Epidermal melanocyte (primary cell): ENCODE measurements at regions not wholly inside any gene's neighbourhood (a gene's known extent, or its start where the extent isn't known, plus 50 kb on each side); places are given as distances from the start of the nearest gene placed in this dataset.

Source experiments
- DNase-seq: peaks from one replicate; pipeline ENCODE4 v3.0.0; 2011; ENCODE audit warnings: low spot score; ENCODE audit not compliant: insufficient read length

DNA sequence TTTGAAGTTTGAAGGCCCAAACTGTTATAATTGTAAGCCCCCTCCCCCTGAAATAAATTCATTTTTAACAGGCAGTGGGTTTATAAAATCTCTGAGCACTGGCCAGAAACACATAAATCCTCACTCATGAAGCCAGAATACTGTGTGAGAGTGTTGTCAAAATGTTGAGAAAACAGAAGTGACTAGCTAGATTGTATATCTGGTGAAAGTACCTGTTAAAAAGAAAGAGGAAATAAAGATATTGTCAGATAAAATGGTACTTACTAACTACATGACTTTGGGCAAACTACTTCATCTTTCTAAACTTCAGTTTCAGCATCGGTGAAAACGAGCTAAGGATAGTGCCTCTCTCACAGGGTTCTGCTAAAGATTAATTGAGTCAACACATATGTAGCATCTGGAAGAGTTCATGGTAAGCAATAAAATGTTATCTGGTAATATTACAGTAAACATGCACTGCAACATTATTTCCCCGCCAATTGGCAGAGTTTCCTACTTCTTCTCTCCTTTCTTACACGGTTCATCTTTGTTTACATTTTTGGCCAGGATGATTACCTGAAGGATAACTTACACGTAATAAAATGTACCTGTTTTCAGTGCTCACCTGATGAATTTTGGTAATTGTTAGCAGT is 202.5 kb upstream of the CHRM2 start:
- no peak for DNase-seq

DNA sequence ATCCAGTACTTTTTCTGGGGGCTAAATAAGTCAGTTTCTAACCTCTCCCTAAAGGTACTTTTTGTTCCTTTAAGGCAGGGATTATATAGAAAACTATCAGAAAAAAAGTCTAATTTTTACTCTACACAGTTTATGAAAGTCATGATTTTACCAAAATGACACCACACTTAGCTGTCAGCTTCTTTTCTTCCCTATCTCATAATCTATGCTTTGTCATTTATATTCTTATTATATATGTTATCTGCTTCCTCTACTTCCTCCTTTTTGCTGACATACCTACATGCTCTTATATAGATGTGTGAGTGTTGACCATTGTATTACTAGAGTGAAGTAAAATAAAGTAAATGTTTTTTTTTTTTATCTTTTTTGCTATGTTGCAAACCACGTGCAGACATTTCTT is 203.9 kb upstream of the CHRM2 start:
- no peak for DNase-seq

DNA sequence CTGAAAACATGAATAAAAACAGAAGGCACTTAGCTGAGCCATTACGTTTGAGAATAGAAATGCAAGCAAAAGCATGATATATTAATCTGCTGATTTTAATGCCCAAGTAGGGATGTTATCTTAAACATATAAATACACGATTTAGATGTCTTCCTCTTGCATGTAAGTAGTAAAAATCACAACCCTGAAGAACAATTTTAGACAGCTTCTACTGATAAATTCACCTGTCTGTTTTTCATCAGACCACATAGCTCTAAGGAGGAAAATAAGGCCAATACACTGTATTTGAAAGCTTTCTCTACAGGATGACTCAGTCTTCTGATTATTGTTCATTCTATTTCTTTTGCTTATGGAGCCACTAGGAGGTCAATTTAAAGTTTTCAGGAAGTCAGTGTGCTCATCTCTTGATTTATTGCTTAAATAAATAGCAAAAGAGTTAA is 210.9 kb upstream of the CHRM2 start:
- no peak for DNase-seq

DNA sequence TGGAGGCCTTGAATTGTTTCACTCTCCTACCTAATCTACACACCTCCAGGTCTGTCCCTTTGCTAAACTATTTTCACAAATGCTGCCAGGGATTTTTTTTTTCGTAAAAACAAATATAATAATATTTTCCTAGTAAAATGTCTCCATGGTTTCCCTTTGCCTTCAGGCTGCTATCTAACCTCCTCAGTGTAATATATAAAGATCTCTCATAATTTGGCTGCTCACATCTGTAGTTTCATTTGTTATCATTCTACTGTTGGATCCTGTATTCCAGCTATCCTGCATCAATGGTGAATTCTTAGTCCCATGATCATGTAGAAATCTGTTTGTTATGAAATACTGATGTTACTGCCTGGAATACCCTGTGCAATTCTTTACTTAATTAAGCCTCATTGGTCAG is 211.9 kb upstream of the CHRM2 start:
- DNase-seq, result no peak

DNA sequence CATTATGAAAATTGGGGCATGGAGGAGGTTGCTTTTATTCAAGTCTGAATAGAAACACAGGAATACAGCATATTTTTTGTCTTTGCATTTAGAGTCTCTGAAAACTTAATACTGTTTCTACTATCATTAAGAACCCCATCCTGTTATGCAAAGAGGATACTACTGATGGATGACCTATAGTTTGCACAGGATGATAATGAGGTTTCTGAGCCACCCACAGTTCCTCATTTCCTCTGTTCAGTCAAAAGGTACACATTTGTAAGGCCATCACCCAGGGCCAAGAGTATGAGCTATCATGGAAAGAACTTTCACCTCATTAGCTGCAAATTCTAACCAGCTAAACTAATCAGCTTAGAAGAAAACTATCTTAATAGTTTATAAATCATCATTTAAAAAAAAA is 213.0 kb upstream of the CHRM2 start:
- DNase-seq, result no peak

DNA sequence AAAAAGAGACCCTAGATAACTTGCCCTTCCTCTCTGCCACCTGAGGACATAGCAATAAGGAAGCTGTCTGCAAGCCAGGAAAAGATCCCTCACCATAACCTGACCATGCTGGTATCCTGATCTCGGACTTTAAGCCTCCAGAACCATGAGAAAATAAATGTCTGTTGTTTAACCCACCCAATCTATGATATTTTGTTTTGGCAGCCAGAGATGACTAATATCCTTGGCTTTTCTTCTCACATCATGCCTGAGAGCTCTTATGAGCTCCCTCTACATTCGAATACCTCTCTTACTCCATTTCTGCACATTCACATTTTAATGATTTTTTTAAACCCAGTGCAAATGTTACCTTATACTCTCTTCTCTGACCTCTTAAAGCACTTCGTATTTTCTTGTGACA is 214.0 kb upstream of the CHRM2 start:
- no peak for DNase-seq

DNA sequence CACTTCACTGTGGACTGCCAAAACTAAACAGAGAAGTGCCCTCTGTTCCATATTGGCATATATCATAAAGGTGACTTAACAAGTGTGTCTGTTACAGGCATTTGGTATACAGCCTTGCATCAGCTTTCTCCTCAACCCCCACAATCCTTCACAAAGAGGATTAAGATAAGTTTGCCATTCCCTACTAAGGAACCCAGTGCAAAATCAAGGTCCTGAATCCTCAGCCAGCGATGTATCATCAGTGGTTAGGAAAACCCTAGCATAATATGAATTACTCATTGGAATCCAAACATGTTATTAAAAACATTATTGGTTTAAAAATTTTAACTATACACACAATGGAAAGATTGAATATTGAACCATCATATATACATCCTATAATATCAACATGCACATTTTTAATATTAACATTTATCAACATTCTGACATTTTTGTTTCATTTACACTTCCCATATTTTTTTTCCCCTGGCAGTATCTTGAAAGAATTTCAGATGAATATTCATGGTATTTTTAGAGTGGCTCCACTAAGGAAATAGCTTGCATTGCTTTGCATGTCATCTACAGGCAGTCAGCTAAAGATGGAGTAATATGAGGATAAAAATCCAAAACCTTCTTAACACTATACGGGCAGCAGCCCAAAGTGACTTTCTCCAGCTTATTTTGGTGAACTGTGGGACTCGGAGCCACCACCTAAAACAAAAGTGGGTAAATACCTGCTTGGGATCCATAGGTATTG is 215.6 kb upstream of the CHRM2 start:
- no peak for DNase-seq

DNA sequence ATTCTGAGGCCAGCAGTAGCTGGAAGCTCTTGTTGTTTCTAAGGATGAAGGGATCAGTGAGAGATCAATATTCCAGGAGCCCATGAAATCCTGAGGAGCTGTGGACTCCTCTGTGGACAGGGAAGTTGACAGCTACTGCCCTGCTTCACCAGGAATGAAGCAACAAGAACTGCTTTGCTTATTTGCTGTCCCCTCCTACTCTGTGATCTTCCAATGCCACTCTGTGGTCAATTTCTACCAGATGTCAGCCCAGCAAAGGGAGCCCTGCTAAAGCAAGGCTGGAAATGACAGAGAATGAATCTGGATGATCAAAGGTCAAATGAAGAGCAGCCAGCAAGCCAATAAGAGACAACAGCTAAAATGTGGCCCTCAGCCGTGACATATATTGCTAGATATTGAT is 227.5 kb upstream of the CHRM2 start:
- no peak for DNase-seq

DNA sequence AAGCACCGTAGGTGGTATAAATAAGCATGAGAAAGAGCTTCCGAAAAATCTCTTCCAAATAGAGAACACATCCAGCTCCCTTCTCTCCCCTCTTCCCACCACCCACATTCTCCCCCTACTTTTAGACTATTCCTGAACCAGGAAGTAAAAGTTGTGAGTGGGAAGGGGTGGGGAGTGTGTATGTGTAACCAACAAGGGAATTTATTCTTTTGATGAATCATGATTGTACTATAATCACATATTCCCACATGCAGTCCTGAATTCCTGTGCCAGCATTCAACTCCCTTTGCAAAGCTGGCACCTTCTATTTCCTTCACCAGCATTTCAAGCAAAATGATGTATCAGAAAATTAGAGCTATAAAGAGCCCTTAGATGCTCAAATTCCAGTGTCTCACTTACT is 230.6 kb upstream of the CHRM2 start:
- no peak for DNase-seq

DNA sequence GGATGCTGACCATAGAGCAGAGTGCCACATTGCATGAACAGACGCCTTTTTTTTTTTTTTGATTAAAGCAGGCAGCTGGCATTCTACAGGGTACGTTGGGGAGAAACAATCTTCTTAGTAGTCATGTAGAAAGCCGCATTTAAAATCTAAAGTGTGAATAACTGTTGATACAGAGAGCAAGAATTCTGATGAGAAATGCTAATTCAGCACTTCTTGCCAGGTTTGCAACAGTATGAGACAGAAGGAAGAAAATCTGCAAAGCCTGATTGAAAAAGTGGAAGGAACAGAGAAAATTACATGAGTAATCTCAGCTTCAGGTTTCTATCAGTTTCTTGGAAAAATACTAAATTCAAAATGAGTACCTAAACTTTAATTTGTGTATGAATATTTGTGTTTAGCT is 232.7 kb upstream of the CHRM2 start:
- DNase-seq, result no peak

DNA sequence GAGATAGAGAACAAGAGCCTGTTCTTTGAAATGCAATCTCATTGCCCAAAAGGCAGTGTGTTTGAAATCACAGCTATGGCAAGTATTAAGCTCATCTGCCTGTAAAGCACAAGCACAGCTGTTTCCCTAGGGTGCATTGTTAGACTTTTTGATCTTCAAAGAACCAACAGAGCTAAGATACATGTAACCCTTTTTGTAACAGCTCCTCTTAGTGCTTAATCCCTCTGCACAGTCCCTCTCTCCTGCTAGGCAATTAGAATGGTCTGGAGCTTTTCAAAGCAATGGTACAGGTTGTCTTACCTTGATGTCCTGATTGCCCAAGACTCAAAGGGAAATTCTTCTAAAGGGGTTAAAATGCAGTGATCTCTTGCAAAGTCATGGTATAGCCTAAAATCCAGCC is 249.6 kb upstream of the CHRM2 start:
- no peak for DNase-seq

DNA sequence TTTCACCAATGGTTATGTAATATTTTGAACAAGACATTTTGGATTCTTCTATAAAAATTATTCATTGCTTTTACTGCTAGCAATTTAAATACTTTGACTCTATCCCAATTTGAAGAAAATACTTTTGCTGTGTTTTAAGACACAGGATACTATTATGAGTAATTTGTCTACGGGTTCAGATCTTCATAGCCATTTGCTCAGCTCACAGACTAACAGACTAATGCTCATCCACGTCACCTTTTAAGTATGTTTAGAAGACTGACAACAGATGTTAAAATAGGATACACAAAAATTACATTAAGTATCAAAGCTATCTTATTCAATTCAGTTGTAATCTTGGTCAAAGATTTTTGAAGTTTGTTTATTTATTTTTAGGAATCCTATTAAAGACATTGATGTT is 251.3 kb upstream of the CHRM2 start:
- DNase-seq, result no peak

DNA sequence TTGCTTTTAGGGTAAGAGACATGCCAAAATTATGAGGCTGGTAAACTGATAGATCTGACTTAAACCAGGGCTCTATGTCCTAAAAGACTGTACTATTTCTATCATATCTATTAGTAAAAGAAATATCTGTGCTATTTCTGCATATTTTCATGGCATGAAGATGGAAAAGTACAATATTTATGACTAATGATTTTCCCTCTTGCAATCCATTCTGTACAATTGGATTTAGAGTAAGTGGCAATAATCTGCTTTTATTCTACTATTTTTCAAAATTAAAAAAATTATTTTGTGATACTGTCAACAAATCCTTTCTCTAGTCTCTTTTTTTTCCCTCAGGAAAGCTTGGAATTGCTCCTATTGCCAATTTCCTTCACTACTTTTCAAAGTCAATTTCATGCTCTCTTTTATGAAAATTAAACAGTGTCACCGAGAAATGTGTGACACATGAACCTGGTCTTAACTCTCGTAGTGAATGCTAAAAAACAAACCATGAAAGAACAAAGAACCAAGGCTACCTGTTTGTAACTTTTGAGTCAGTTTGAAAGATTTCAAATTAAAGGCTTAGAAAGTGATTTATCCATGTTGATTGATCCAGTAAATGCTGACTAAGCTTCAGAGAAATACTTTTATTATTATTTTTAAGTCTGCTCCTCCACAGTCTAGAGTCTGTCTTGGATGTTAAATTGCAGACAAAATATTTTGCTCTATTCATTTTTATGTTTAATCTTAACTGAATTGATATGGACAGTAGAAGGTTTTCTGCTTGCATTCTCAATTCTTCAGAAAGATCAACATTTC is 262.7 kb upstream of the CHRM2 start:
- DNase-seq, result no peak

DNA sequence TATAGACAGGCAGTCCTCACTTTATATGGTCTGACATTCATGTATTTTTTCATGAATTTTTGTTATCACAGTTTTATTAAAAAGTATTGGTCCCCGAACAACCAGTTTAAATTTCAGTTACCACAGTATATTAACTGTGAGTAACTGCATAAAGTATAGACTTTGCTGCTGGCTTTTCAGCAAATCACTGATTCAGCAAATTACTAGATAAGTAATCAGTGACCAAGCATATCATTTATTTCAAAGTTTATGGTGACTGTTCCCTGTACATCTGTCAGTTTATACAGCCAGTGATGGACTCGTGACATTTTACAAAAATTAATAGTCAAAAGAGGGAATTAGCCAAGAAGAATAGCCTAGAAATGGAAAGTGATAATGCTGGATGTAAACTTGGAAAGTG is 266.7 kb upstream of the CHRM2 start:
- DNase-seq, result no peak

DNA sequence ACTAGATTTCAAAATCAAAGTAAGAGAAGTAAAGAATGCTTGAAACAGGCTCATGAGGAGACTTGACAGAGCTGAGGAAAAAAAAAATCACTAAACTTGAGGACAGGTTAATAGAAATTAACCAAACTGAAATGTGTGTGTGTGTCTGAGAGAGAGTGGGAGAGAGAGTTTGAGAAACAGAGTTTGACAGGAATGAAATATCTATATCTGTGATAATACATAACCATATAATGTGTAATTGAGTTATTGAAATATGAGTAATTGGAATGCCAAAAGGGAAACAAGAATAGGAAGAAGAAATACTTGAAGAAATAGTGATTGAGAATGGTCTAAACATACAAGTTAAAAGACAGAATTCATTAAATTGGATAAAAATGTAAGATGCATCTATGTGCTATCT is 268.0 kb upstream of the CHRM2 start:
- DNase-seq, result no peak

DNA sequence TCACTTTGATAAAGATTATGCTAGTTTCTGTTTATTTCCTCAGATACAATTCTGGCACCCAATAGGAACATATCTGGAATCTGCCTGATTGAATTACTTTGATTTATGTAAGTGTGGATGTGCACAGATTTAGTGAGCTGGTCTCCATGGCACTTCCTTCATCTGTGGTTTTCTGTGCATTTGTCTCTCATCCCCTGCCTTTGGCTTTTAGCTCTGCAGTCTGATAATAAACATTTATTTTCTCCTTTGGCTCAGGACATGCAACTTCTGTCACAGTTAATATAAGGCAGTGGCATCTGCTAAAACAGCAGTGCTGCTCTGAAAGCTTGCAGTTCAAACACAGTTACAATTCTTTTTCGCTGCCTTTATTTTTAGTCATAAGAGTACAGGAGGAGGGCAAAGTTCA is 273.7 kb upstream of the CHRM2 start:
- DNase-seq, result no peak

DNA sequence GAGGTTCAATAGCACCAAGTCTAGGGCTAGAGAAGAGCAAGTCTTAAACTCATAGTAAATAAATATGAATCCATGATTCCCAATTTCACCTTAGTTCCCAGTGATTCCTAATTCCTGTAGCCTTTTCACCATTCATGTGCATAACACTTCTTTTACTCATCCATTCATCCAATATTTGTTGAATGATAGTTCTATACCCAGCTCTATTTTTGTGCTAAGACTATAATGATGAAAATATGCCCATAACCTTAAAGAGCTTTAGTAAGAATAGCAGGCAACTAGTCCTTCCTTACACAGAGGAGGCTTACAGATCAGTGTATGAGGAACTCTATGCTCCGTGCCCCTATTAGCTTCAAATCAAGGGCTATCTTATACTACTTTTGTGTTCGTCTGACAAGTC is 280.2 kb upstream of the CHRM2 start:
- DNase-seq, result no peak

DNA sequence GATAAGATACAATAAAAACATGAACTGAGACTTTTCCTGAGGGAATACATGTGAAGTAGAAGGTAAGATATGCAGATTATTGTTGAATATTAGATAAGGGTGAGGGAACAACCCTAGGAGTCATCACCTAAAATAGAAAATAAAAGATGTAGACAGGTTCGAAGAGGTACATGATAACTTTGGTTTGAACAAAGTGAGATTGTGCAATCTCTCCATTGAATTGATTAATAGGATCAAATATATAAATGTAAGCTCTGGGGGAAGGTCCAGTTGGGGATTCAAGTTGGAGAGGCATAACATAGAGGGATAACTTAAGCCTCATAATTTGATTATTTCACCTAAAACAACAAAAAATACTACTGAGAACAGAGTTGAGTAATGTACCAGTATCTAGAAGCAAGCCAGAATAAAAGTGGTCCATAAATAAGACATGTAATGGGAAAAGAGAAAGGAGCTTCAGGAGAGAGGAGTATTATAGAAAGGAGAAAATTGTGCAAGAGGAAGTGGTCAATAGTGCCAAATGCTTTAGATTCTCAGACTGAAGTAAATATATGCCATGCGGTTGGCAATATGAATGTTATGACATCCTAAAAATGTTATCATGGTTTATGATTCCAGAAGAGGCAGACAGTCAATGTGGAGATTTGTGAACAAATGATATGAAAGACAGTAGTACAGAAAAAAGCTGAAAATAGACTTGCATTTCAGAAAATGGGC is 282.3 kb upstream of the CHRM2 start:
- no peak for DNase-seq

DNA sequence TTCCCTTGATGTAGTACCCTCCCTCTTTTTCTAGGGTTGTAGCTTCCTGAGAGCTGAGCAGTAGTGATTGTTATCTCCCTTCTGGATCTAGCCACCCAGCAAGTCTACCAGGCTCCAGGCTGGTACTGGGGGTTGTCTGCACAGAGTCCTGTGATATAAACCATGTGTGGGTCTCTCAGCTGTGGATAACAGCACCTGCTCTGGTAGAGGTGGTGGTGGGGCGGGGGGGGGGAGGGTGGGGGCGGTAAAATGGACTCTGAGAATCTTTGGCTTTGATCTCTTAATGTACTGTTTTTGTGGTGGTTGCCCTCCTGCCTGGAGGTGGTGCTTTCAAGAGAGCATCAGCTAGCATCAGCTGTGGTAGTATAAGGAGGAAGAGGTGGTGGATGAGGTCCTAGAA is 302.0 kb upstream of the CHRM2 start:
- DNase-seq, result no peak

DNA sequence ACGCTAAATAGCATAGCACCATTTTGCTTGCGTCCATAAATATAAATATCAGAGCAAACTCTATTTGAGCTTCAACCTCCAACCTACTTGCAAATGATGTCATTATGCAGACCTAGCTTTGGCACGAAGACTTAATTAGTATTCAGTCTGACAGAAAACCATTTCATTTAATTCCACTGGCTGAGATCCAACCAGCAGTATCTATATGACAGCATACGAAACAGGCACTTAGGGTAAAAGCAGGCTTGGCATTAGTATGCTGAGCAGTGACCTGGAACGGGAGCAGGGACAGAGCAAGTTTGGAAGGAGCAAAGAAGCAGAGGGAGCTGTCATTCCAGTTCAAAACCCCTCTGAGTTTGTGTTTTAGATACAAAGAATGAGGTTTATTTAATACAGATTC is 312.5 kb upstream of the CHRM2 start:
- no peak for DNase-seq

DNA sequence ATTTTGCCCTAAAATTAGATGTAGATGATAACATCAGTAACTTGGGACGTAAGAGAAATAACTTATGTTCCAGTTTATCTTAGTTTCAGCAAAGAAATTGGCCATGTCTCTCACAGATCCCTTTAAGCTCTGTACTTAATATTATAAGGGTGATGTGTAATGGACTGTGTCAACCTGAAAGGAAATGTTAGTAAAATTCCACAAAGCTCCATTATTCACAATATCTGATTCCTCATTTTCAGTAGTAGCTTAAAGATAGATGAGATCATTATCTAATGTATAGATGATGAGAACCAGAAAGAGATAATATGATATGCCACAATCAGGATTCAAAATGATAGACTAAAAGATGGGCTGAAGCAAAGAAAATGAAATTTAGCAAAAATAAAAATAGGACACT is 316.8 kb upstream of the CHRM2 start:
- DNase-seq, result no peak

DNA sequence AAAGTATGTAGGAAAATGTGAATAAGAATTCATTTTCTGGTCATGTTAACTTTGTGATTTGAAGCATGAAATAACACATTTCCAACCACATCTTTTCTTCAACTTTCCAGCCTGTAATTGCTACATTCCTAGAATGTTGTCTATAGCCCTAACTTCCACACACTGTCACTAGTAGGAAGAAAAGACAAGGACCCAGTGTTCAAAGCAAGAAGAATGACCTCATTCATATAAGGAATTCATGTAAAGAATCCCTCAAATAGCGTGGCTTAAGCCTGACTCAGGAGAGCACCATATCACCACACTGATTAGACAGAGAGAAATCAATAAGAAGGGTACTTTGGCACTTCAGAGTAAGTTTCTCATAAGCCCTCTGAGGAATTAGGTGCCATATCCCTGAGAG is 318.7 kb upstream of the CHRM2 start:
- no peak for DNase-seq
